Activated CD4-positive, alpha-beta T cell treated with anti-CD3 and anti-CD28 coated beads, Interleukin-2, amount 50 U/mL, for 1 hour (primary cell): ENCODE measurements at regions not wholly inside any gene's neighbourhood (a gene's known extent, or its start where the extent isn't known, plus 50 kb on each side); places are given as distances from the start of the nearest gene placed in this dataset.

Source experiments
- DNase-seq: peaks from one replicate; pipeline ENCODE4 v3.0.0-alpha.2; 2020

GRCh38 chr2:2843969-2844548, 513.0 kb upstream of the MYT1L start:
- no peak for DNase-seq

- DNase-seq = no peak
Observed at GRCh38 chr2:2842466-2842865, 511.4 kb upstream of the MYT1L start.

- DNase-seq = no peak
Observed at GRCh38 chr2:2840681-2841300, 509.7 kb upstream of the MYT1L start.

GRCh38 chr2:2839782-2840531, 508.9 kb upstream of the MYT1L start:
- no peak for DNase-seq

GRCh38 chr2:2839393-2839781, 508.3 kb upstream of the MYT1L start:
- DNase-seq = no peak

GRCh38 chr2:2838548-2838845, 507.4 kb upstream of the MYT1L start:
- no peak for DNase-seq

GRCh38 chr2:2837746-2838547, 506.9 kb upstream of the MYT1L start:
- no peak for DNase-seq

GRCh38 chr2:2836343-2837070, 505.4 kb upstream of the MYT1L start:
- no peak for DNase-seq

- no peak for DNase-seq
Observed at GRCh38 chr2:2834516-2835254, 503.6 kb upstream of the MYT1L start.

- no peak for DNase-seq
Observed at GRCh38 chr2:2834105-2834504, 503.0 kb upstream of the MYT1L start.

- no peak for DNase-seq
Observed at GRCh38 chr2:2832657-2833056, 501.6 kb upstream of the MYT1L start.

GRCh38 chr2:2831633-2832032, 500.6 kb upstream of the MYT1L start:
- no peak for DNase-seq

- no peak for DNase-seq
Observed at GRCh38 chr2:2830576-2830975, 499.5 kb upstream of the MYT1L start.

- DNase-seq = no peak
Observed at GRCh38 chr2:2828774-2829368, 497.8 kb upstream of the MYT1L start.

- DNase-seq = no peak
Observed at GRCh38 chr2:2827761-2828221, 496.7 kb upstream of the MYT1L start.

GRCh38 chr2:2827046-2827636, 496.1 kb upstream of the MYT1L start:
- DNase-seq = no peak

- no peak for DNase-seq
Observed at GRCh38 chr2:2826621-2827020, 495.5 kb upstream of the MYT1L start.

- DNase-seq = no peak
Observed at GRCh38 chr2:2826209-2826551, 495.1 kb upstream of the MYT1L start.

- no peak for DNase-seq
Observed at GRCh38 chr2:2825516-2826208, 494.6 kb upstream of the MYT1L start.

GRCh38 chr2:2825062-2825461, 494.0 kb upstream of the MYT1L start:
- DNase-seq = no peak

GRCh38 chr2:2824588-2824987, 493.5 kb upstream of the MYT1L start:
- no peak for DNase-seq
